GM21723 (cell line): ENCODE measurements at regions not wholly inside any gene's neighbourhood (a gene's known extent, or its start where the extent isn't known, plus 50 kb on each side); places are given as distances from the start of the nearest gene placed in this dataset.
"Not testable (repeated sequence)": the region's sequence is repeated elsewhere in the genome, so short reads cannot be mapped to it uniquely, and the experiment has no call there.

Experiments
- ATAC-seq: cut with Tn5 transposase; IDR thresholded peaks from one replicate; pipeline ENCODE4 v1.9.1; 2021; ENCODE audit warnings: mild to moderate bottlenecking, moderate library complexity; ENCODE audit not compliant: unreplicated experiment

DNA sequence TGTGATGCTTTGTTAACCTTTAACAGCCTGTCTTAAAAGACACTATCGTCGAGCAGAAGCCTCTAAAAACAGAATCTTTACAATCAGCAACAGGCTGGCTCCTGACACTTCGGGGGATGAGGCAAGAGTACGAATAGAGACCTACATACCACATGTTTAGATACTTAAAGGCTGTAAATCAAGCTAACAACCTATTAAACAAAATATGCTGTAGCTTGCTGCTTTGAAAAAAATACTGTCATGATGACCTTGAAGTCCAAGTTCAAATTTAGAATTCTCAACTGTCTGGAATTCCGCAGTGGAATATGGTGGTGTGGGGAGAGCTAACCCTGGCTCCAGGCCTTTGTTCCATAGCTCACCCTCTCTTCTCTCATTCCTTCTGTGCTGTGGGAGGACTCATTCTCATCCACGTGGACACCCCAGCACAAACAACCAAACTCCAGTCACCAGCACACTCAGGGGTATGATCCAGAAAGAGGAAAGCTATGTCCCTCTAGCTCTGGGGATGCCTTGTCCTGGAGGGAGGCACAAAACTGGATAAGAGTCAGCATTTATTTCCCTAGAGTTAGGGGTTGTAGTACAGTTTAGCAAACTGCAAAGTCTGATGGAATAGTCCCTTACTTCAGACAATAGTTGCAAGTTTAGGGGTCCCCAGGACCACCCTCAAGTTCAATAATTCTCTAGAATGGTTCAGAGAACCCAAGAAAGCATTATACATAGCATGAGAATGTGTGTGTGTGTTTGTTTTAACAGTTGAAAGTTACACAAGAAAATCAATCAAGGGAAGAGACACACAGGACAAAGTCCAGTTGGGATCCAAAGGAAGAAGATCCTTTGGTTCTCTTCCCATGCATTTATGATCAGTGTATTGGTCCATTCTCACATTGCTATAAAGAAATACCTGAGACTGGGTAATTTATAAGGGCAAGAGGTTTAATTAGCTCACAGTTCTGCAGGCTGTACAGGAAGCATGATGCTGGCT is 196.1 kb upstream of the SVIL start:
- no peak for ATAC-seq

DNA sequence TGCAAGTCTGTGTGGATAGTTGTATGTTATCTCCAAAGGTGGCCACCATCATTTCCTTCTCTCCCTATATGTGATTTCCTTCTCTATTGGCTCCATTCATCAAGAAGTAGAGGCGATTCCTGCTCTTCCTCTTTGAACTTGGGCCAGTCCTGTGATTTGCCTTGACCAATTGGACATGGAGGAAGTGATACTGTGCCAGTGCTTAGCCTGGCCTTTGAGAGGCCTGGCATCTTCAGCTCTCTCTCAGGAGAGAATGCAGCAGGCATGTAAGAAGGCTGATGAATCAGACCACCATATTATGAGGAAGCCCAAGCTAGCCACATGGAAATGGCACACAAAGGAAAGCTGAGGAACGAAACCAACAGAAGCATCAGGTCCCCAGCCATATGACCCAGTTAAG is 195.0 kb upstream of the SVIL start:
- ATAC-seq = no peak

DNA sequence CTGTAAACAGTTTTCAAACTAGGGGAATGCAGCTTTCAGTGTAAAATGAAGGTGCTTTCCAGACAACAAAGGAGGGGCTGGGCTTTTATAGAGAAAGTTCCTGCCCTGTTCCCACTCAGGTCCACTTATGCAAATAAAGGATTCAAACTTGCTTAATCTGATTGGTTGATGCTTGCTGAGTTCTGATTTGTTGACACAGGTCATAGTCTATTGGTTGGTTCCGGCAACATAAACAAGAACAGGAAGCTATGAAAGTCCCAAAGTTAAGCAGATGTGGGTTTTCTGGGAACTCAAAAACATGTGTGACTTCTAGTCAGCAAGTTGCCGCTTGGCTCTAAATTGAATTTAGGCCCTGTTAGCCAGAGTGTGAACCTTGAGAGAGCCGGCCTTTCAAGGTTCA is 194.2 kb upstream of the SVIL start:
- ATAC-seq = no peak

DNA sequence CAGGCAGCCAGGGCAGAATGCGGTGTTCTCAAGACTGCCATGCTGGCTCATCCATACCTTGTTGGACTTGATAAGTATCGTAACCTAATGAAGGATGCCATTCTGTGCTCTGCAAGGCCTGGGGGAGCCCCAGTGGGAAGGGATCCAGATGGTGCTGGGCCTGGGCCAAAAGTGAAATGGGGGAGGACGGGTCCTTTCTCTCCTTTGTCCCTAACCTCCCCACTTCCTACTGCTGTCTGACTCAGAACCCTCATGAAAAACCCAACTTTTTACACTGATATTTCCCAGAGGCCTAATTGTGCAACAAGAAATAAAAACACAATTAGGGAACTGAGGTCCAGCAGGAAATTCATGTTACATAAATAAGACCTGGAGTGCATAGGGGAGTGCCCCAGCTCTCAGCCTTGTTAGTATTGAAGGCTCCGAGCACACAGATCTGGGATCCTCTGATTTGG is 193.7 kb upstream of the SVIL start:
- ATAC-seq = no peak

DNA sequence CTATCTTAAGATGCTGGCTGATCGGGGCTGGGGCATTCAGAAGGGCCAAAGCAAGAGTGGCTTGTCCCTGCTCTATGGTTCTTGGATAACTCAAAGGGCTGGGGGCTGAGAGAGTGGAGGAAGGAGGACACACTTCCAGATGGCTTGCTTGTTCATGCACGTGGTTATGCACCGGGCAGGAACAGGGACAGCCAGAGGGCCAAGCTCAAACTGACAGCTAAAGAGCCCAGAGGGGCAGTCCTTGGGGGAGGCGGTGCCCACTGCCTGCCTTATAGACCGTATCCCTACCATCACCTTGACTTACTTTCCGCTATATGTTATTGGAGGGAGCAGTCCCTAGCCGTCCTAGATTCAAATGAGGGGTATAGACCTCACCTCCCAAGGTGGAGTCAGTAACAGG is 192.7 kb upstream of the SVIL start:
- no peak for ATAC-seq

DNA sequence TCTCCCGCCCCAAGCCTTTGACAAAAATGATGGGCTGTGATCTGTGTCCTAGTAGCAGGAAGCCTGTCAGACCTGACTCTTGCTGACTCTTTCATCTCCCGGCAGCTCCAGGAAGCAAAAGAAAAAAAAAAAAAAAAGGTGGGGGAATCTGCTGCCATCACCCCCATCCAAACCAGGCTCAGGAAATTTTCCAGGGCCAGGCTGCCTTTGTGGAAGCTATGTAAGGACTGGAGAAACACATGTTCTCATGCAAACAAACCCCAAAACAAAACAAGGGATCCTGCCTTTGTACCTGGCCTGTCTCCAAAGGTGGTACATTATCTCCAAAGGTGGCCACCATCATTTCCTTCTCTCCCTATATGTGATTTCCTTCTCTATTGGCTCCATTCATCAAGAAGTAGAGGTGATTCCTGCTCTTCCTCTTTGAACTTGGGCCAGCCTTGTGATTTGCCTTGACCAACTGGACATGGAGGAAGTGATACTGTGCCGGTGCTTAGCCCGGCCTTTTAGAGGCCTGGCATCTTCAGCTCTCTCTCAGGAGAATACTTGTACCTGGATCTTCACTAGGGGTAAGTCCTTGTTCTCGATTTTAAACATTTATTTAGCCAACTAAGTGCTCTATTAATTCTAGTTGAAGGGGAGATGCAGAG is 192.2 kb upstream of the SVIL start:
- no peak for ATAC-seq

DNA sequence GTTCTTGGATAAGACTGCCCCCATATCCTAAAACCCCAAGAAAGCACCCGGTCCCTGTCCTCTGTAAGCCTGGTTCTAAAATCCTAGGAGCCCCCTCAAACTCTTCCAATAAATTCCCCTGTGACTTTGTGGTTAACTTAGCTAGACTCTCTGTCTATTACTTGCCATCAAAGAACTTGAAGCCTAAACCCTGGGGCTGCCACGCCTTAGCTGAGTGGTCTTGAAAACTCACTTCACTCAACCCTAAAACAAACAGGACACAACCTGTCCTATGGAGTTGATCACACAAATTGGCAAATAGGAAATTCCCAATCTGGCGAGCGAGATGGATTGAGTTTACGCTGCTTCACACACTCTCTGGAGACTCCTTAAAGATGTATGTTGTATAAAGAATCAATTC is 191.4 kb upstream of the SVIL start:
- ATAC-seq = no peak

DNA sequence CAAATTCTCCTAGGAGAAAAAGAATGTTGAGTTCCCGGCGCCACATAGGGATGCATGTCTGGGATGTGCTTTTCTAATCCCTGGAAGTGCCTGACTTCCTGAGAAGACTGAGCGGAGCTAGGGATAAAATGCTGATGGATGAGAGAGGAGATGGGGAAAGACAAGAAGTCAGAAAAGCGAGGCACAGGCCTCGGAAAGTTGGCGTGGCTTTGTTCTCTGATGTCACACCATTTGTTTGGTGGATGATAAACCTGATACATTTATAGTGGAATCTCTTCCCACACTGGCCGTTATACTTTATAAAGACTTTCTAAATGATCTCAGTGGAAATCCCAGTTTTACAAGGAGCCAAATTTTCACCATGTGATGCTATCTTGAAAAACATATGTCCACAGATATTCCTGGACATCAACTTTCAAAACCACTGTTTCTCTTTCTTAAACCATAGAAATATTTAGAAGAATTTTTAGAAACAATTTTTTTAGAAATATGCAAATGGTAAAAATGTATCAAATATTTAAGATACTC is 188.8 kb upstream of the SVIL start:
- no peak for ATAC-seq

DNA sequence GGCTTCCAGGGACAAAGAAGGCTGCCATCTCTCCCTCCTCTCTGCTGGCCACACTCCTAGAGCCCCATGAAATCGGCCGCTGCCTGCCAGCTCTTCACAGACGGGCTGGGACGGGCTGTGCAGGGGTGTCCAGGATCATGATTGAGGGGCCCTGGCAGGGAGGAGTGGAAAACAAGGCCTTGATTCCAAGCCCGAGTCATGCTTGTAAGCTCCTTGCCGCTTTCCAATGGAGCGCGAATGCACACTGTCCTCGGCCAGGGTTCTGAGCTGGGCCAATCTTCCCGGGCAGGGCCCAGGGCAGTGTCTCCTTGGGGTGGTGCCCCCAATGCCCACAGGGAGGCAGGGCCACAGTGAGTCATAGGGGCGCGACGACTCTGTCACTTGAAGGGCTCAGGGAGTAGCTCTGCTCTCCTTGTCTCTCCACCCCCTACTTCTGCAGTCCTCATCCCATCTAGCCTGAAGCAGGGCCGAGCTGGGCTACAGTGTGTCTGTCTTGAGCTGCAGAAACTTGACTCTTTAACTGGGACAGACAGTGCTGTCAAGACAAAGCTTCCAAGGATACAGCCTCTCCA is 186.2 kb upstream of the SVIL start:
- ATAC-seq = no peak

DNA sequence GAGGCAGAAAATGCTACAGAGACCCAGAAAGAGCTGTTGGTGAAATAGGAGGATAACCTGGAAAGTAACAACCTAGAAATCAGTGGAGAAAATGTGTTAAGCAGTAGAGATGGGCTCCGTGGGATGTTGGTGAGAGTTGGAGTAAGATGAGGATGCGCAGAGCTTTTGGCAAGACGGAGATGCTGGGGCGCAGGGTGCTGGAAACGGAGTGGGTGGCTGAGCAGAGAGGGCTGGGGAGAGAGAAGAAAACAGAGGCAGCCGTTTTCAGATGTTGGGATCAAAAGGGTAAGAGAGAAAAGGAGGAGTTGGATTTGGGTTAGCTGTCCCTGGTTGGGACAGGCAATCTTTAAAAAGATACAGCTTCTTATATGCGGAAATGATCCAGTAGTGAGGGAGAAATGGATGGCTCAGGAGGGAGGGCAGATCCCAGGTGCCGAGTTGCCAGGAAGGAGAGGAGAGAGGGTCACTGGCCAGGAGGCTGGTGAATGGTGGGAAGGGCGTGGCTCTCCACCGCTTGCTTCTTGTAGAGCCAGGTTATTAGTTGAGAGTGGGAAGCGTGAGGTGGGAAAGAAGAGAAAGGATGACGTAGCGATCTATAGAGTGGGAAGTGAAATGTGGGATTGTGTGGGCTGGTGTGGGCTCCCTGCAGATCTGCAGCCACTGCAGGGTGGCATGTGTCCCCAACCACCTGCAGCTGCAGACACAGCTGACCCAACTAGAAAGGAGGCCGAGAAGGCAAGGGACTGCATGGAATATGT is 182.2 kb upstream of the SVIL start:
- no peak for ATAC-seq

DNA sequence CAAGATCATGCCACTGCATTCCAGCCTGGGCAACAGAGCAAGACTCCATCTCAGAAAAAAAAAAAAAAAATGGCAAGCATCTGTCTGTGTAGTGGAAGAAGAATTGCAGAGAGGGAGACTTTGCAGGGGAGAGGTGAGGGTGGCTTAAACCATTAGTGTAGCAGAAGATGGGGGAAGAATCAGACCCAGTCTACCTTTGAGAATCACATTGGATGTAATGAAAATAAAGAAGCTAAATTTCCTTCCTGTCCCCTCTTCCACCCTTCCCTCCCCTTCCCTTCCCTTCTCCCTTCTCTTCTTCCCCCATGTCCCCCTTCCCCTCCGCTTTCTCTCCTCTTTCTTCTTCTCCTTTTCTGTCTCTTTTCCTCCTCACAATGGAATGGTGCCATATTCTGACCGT is 180.8 kb upstream of the SVIL start:
- ATAC-seq = no peak

DNA sequence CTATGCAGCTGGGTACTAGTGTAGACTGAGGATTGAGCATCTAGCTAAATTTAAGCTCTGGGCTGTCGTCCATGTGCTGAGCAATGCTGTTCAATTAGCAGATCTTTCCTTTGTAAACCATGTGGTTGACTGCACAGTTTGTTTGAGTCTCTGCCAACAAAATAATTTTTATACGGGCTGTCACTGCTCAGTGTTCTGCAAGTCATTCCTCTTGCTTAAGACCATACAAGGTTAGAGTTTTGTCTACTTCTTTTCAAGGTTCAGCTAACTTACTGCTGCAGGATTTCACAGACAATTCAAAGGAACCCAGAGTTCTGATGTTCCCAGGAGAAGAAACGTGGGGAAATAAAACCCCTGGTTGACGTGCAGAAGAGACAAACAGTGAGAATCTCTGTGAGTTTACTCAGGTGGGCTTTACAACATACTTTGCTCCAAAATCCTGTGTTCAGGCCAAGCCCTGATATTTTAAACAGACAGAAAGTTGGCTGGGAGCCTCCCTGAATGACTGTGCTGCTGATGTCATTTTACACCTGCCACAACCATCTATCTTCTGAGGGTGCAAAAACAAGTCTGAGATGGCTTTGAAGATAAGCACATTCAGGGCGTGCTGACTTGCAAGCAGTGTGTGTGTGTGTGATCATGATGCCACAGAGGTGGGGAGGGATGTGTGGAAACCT is 177.1 kb upstream of the SVIL start:
- ATAC-seq = no peak

DNA sequence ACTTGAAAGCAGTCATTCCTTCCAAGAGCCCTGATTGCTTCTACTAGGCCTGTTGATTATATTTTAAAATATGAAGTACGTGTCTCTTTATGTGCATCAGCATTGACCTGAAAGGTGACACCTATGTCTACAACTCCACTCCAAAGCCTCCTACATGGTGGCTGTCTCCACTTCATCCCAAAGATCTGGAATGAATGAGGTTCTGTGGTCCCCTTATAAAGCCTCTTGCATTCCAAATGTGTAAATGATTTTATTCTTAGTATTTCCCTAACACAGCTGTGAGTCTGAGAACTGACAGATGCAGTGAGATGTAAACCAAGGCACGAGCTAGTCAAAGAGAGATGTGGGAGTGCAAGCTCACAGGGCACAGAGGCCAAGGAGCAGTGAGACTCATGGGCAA is 176.0 kb upstream of the SVIL start:
- no peak for ATAC-seq

DNA sequence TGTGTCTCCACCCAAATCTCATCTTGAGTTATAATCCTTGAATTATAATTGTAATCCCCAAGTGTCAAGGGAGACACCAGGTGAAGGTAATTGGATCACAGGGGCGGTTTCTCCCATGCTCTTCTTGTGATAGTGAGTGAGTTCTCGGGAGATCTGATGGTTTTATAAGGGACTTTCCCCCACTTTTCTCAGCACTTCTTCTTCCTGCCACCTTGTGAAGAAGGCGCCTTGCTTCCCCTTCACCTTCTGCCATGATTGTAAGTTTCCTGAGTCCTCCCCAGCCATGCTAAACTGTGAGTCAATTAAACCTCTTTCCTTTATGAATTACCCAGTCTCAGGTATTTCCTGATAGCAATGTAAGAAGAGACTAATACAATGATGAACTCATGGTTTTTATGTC is 175.5 kb upstream of the SVIL start:
- not testable (repeated sequence) for ATAC-seq

DNA sequence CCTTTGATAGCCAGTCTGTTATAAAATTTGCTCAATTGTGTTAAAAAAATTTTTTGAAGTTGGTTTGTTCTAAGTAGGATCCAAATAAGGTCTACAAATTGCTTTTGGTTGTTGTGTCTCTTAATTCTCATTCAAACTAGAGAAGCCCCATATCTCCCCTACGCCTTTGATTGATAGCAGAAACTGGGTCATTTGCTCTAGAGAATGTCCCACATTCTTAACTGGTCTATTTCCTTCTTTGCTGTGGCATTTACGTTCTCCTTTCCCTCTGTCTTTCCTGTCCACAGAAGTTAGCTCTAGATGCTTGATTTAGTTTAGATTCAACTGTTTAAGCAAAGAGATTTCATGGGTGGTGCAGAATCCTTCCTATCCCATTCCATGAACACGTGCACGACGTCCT is 174.6 kb upstream of the SVIL start:
- no peak for ATAC-seq

DNA sequence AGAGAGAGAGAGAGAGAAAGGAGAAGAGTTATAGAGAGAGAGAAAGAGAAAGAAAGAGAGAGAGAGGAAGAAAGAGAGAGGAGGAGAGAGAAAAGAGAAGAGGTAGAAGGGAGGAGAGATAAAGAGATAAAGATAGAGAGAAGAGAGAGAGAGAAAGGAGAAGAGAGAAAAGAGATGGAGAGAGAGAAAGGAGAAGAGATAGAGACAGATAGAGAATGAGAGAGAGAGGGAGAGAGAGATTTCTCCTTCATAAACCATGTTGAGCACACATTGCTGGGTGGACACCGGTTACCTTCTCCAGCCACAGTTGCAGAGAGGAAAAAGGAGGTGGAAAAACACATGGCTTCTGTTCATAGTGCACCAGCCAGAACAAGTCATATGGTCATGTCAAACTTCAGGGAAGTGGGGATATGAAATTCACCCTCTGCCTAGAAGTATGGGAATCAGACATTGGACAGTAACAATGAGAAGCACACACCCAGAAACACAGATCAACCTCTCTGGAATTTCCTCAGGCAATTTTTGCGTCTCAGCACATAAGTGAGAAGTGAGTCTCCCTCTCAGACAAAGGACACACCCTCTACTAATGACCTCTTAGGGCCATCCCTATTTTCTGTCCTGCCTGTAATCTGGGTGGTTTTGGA is 172.5 kb upstream of the SVIL start:
- no peak for ATAC-seq

DNA sequence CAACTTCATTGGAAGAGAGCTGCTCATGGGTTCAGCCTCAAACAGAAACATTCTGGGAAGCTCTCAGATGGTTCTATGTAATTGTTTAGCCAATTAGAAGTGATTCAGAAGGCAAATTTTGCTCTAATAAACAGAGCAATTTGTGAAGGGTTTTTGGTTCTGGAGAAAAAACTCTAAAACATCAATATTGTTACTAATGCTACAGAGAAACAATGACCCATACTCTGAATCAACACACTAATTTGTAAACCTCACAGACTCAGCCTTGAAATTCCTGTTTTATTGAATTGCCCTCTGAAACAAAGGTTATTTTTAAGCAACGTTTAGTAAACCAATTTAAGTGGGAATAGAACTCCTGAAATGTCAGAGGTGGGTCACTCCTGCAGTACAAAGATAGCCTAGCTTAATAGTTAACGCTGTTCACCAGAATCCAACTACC is 171.6 kb upstream of the SVIL start:
- no peak for ATAC-seq

DNA sequence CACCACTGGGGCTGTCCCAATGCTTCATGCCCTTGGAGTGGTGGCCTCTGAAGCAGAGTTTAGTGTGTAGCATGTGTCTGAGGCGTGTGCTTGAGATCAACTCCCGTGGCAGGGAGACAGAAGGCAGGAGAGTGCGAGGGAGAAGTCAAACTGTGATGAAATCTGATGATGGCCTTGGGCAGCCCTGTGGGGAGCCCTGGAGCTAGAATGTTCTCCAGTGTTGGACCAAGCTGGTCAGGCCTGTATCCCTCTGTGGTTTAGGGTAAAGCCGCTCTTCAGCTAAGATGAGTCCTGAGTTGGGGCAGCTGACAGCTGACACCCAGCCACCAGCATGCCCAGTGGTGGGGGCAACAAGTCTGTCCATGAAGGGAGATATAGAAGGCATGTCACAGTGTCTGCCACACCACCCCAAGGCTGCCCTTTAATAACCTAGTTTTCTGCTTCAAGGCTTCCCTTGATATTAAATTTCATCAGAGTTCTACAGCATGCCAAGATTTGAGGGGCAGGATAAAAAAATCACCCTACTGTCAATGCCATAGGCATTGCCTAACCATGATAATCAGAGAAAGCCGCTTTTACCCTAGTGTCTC is 170.5 kb upstream of the SVIL start:
- ATAC-seq = no peak

DNA sequence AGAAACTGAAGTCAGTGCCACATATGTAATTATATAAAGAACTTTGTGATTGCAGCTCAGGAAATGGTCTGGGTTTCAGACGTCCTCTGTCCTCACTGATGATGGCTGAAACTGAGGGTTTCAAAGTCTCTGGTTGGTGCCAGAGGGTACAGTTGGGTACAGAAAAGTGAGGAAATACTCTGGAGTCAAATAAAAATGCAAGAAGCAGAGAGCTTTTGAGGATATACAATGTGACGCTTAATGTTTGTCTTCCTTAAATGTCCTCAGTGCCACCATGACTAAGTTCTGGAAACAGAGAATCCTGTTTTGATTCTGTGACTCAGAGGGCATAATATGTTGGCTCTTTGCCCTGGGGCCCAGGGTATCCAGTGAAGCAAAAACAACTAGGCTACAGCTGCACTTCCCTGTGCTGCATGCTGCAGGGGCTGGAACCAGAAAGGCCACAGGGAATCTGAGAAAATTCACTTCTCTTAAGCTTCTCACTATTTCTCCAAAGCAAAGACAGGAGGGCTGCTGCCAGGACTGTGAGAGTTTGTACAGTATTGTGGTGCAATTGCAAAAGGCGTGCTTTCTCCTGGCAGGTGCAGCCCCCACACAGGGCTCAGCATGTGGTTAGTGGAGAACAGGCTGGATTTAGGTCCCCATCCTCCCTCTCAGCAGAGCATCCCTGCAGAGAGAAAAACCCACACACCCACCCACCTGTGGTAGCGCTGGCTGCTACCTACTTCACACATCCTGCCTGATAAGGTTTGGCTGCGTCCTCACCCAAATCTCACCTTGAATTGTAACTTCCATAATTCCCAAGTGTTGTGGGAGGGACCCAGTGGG is 169.5 kb upstream of the SVIL start:
- ATAC-seq = no peak
